ENCODE measurements at regions not wholly inside any gene's neighbourhood (a gene's known extent, or its start where the extent isn't known, plus 50 kb on each side); places are given as distances from the start of the nearest gene placed in this dataset.

DNA sequence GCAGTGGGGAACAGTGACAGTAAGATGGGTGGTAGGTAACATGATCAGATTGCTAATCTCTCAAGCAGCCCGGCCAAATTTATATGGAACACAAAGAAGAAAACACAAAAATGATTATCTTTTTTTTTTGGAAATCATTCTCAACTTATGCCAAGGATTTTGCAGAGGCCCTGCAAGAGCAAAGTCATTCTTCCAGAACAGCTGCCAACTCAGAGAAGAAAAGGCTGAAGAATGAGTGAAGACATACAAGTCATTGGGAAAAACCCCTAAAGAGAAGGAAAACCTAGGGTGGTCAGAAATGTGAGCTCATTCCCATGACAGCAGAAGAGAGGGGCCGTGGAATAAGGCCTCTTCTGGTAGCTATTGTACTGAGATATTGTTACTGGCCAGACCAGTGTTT is 246.7 kb downstream of the SHOX2 start:
- peaks cover 0 to 8% (median 0%) of the 10 kb centered on the region in 5 donors for H3K4me1 ChIP-seq (ENCODE audit: control insufficient read depth in 5 of 5, insufficient read depth in 5 of 5, low read length in 5 of 5)
- ATAC-seq (ENCODE audit: insufficient read depth, low FRiP score) (no peak), DNase-seq (no peak)
- H3K4me3 ChIP-seq: no peak overlapping the region
- no peak overlapping the region for H3K9ac ChIP-seq (ENCODE audit: insufficient read depth in 1 of 2, low read length in 2 of 2)
- H3K27me3 ChIP-seq (ENCODE audit: control insufficient read depth in 3 of 3, insufficient read depth in 3 of 3, low read length in 2 of 3): no peaks in the 10 kb centered on the region
- 77 to 78% methylated on average over 2 of the region's 2 CpGs for WGBS, 2 donors
- no peaks in the 10 kb centered on the region for H3K9me3 ChIP-seq (ENCODE audit: control insufficient read depth in 4 of 4, insufficient read depth in 3 of 4, low read length in 3 of 4)
- no peak overlapping the region for H3K27ac ChIP-seq (ENCODE audit: low read depth in 1 of 2, low read length in 1 of 2)
- H3K36me3 ChIP-seq (ENCODE audit: control insufficient read depth in 4 of 4, insufficient read depth in 4 of 4, low read length in 4 of 4): no peaks in the 10 kb centered on the region
- no peak for TF ChIP-seq CTCF (IDR thresholded peaks at IDR 0.05; ENCODE audit: control extremely low read depth, extremely low read depth)

GRCh38 chr3:157858821-157859220 is 247.4 kb downstream of the SHOX2 start:
- no peak overlapping the region for H3K9ac ChIP-seq (ENCODE audit: insufficient read depth in 1 of 2, low read length in 2 of 2)
- H3K27me3 ChIP-seq (ENCODE audit: control insufficient read depth in 3 of 3, insufficient read depth in 3 of 3, low read length in 2 of 3): no peaks in the 10 kb centered on the region
- H3K4me3 ChIP-seq: no peak overlapping the region
- ATAC-seq (ENCODE audit: insufficient read depth, low FRiP score): no peak
- TF ChIP-seq CTCF (IDR thresholded peaks at IDR 0.05; ENCODE audit: control extremely low read depth, extremely low read depth): no peak
- WGBS, 2 donors: 85 to 89% methylated on average over 1 of the region's 1 CpG
- H3K36me3 ChIP-seq (ENCODE audit: control insufficient read depth in 4 of 4, insufficient read depth in 4 of 4, low read length in 4 of 4): no peaks in the 10 kb centered on the region
- no peak overlapping the region for H3K27ac ChIP-seq (ENCODE audit: low read depth in 1 of 2, low read length in 1 of 2)
- peaks cover 0 to 8% (median 0%) of the 10 kb centered on the region in 5 donors for H3K4me1 ChIP-seq (ENCODE audit: control insufficient read depth in 5 of 5, insufficient read depth in 5 of 5, low read length in 5 of 5)
- H3K9me3 ChIP-seq (ENCODE audit: control insufficient read depth in 4 of 4, insufficient read depth in 3 of 4, low read length in 3 of 4): no peaks in the 10 kb centered on the region
- no peak for DNase-seq

DNA sequence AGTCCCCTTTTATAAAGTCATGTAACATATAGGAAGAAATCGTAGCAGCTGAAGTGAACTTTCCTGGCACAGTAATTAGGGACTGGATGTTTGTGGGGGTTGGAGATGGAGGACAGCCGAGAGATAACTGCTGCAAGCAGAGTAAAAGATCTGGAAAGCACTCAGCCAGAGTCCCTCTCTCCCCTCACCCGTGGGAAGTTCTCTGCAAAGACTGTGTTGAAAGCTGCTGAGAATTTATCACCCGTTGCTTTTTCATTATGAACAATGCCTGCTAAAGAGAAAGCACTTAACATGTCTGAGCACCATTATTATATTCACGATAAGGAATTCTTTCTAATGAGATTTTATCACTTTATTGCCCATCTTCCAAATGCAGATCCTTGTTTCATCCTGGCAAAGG is 248.8 kb downstream of the SHOX2 start:
- no peak overlapping the region for H3K27ac ChIP-seq (ENCODE audit: low read depth in 1 of 2, low read length in 1 of 2)
- TF ChIP-seq CTCF (IDR thresholded peaks at IDR 0.05; ENCODE audit: control extremely low read depth, extremely low read depth): no peak
- ATAC-seq (ENCODE audit: insufficient read depth, low FRiP score) (no peak), DNase-seq (no peak)
- WGBS, 2 donors: 43 to 55% methylated on average over 5 of the region's 5 CpGs
- no peak overlapping the region for H3K9ac ChIP-seq (ENCODE audit: insufficient read depth in 1 of 2, low read length in 2 of 2)
- H3K4me3 ChIP-seq: no peak overlapping the region
- no peaks in the 10 kb centered on the region for H3K9me3 ChIP-seq (ENCODE audit: control insufficient read depth in 4 of 4, insufficient read depth in 3 of 4, low read length in 3 of 4)
- no peaks in the 10 kb centered on the region for H3K27me3 ChIP-seq (ENCODE audit: control insufficient read depth in 3 of 3, insufficient read depth in 3 of 3, low read length in 2 of 3)
- H3K36me3 ChIP-seq (ENCODE audit: control insufficient read depth in 4 of 4, insufficient read depth in 4 of 4, low read length in 4 of 4): no peaks in the 10 kb centered on the region
- H3K4me1 ChIP-seq (ENCODE audit: control insufficient read depth in 5 of 5, insufficient read depth in 5 of 5, low read length in 5 of 5): peaks cover 0 to 8% (median 0%) of the 10 kb centered on the region in 5 donors

Measured in lung (tissue), 11 donors.